Activated B cell treated with CpG ODN at 0.5 μM for 24 hours (primary cell): ENCODE measurements at regions not wholly inside any gene's neighbourhood (a gene's known extent, or its start where the extent isn't known, plus 50 kb on each side); places are given as distances from the start of the nearest gene placed in this dataset.

Source experiments
- ATAC-seq: fragments of 200-7000 bp; cut with Tn5 transposase; one replicate; pipeline ENCODE4 v1.10.0; 2021; ENCODE audit warnings: low read depth, mild to moderate bottlenecking, moderate library complexity
- CTCF ChIA-PET: fragments of 350-600 bp; sonication (Branson Sonifier 250); formaldehyde crosslinking; loops from one replicate; lab custom pipeline; 2021; ENCODE audit warnings: antibody characterized with exemption; lab: Charles Lee
- POLR2A ChIA-PET: fragments of 350-600 bp; sonication (Branson Sonifier 250); formaldehyde crosslinking; loops from one replicate; lab custom pipeline; 2021; ENCODE audit warnings: antibody characterized with exemption; lab: Charles Lee
- DNase-seq: peaks from one replicate; pipeline ENCODE4 v3.0.0; 2022
- H3K27ac Mint-ChIP-seq: one replicate; pipeline ENCODE4 v1.8.0; 2020; ENCODE audit warnings: mixed read lengths
- H3K27me3 Mint-ChIP-seq: one replicate; pipeline ENCODE4 v1.8.0; 2021; ENCODE audit warnings: mixed read lengths
- H3K36me3 Mint-ChIP-seq: one replicate; pipeline ENCODE4 v1.8.0; 2021; ENCODE audit warnings: low read depth, mixed read lengths
- H3K4me1 Mint-ChIP-seq: one replicate; pipeline ENCODE4 v1.8.0; 2021; ENCODE audit warnings: mixed read lengths
- H3K4me3 Mint-ChIP-seq: one replicate; pipeline ENCODE4 v1.8.0; 2020; ENCODE audit warnings: mild to moderate bottlenecking, mixed read lengths
- H3K9me3 Mint-ChIP-seq: one replicate; pipeline ENCODE4 v1.8.0; 2020; ENCODE audit warnings: mixed read lengths
- CTCF ChIP-seq: fragments of 200-600 bp; IDR thresholded peaks from one replicate; pipeline ENCODE4 v1.8.0; 2022; ENCODE audit warnings: antibody characterized with exemption, mild to moderate bottlenecking
- intact Hi-C: fragments of 100-400 bp; cut with micrococcal nuclease; formaldehyde crosslinking; loops from one replicate; pipeline ENCODE4 v1.15.1; 2024

DNA sequence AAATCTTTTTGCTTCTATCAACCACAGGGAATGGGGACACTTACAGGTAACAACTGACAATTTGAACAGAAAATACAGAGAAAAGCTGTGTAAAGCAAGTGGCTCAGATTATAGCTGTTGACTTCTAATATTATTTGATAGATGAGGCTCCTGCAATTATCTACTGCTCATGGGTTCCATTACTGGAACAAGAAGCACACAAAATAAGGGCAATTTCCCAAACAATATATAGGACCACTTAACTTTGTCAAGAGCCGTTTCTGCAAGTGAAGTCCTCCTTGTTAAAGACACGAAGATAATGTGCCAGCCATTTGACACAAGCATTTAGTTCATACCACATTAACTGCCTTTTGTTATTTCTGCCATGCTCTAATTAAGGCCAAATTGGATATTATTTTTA, 315.5 kb upstream of the ARID1B start:
- ATAC-seq: no peak

GRCh38 chr6:156457601-156458000, 319.6 kb upstream of the ARID1B start:
- no peak for ATAC-seq
- DNase-seq: no peak
- intact Hi-C loops: no loop called here
- ChIA-PET POLR2A (no interaction called here), CTCF (no interaction called here)
- H3K9me3 Mint-ChIP-seq: no peaks in the 10 kb centered on the region
- H3K4me1 Mint-ChIP-seq: no peaks in the 10 kb centered on the region
- no peak overlapping the region for H3K27ac Mint-ChIP-seq
- no peak for TF ChIP-seq CTCF
- H3K36me3 Mint-ChIP-seq: no peaks in the 10 kb centered on the region
- no peak overlapping the region for H3K4me3 Mint-ChIP-seq
- H3K27me3 Mint-ChIP-seq: peaks cover 8% of the 10 kb centered on the region

More for the DNA sequence above, 315.5 kb upstream of the ARID1B start:
- no peak for DNase-seq
- intact Hi-C loops: no loop called here
- H3K9me3 Mint-ChIP-seq: peaks cover 4% of the 10 kb centered on the region
- no peak for TF ChIP-seq CTCF
- no peak overlapping the region for H3K27ac Mint-ChIP-seq
- no peak overlapping the region for H3K4me3 Mint-ChIP-seq
- H3K36me3 Mint-ChIP-seq: no peaks in the 10 kb centered on the region
- ChIA-PET POLR2A (no interaction called here), CTCF (no interaction called here)
- H3K4me1 Mint-ChIP-seq: no peaks in the 10 kb centered on the region
- peaks cover 3% of the 10 kb centered on the region for H3K27me3 Mint-ChIP-seq

- TF ChIP-seq CTCF: no peak
- POLR2A ChIA-PET: interaction anchor here (0.6 kb wide), 1 partner anchor 13 kb away, joined by 3 read pairs; no protein-coding TSS in a partner anchor
- intact Hi-C loops: no loop called here
- CTCF ChIA-PET: no interaction called here
- H3K27me3 Mint-ChIP-seq: peaks cover 4% of the 10 kb centered on the region
- ATAC-seq: no peak
- no peak for DNase-seq
- no peaks in the 10 kb centered on the region for H3K9me3 Mint-ChIP-seq
- no peak overlapping the region for H3K27ac Mint-ChIP-seq
- no peak overlapping the region for H3K4me3 Mint-ChIP-seq
- H3K4me1 Mint-ChIP-seq: no peaks in the 10 kb centered on the region
- H3K36me3 Mint-ChIP-seq: no peaks in the 10 kb centered on the region
These were observed 321.3 kb upstream of the ARID1B start for GRCh38 chr6:156455847-156456246.

DNA sequence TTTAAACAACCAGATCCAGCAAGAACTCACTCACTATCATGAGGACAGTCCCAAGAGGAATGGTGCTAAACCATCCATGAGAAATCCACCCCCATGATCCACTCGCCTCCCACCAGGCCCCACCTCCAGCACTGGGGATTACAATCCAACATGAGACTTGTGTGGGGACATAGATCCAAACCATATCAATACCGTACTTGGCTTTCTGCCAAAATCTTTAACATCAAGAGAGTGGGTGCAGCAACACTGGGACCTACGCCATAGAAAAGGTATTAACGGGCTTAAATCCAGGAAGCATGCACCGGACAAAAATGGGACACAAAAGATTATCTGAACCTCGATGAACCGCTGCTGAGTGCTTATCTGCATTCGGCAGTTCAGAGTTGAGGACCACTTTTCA, 322.3 kb upstream of the ARID1B start:
- Mint-ChIP-seq H3K27me3 (peaks cover 4% of the 10 kb centered on the region), H3K27ac (no peak overlapping the region), H3K4me1 (peaks cover 3% of the 10 kb centered on the region), H3K36me3 (no peaks in the 10 kb centered on the region), H3K4me3 (no peak overlapping the region), H3K9me3 (no peaks in the 10 kb centered on the region)
- no peak for DNase-seq
- CTCF ChIA-PET: no interaction called here
- POLR2A ChIA-PET: no interaction called here
- TF ChIP-seq CTCF: no peak
- no peak for ATAC-seq
- intact Hi-C loops: no loop called here

- H3K4me1 Mint-ChIP-seq: peaks cover 3% of the 10 kb centered on the region
- DNase-seq: no peak
- H3K9me3 Mint-ChIP-seq: no peaks in the 10 kb centered on the region
- ChIA-PET POLR2A (no interaction called here), CTCF (no interaction called here)
- no peak overlapping the region for H3K27ac Mint-ChIP-seq
- H3K27me3 Mint-ChIP-seq: peaks cover 6% of the 10 kb centered on the region
- no peak overlapping the region for H3K4me3 Mint-ChIP-seq
- no peaks in the 10 kb centered on the region for H3K36me3 Mint-ChIP-seq
- no peak for TF ChIP-seq CTCF
- ATAC-seq: no peak
- intact Hi-C loops: no loop called here
These were observed 325.5 kb upstream of the ARID1B start for GRCh38 chr6:156451726-156452125.
